NCI-H1694 (cell line): ENCODE measurements at regions not wholly inside any gene's neighbourhood (a gene's known extent, or its start where the extent isn't known, plus 50 kb on each side); places are given as distances from the start of the nearest gene placed in this dataset.
"Not testable (repeated sequence)": the region's sequence is repeated elsewhere in the genome, so short reads cannot be mapped to it uniquely, and the experiment has no call there.

Source experiments
- DNase-seq: peaks from one replicate; lab custom pipeline; 2025; lab: John Stamatoyannopoulos, UW

DNA sequence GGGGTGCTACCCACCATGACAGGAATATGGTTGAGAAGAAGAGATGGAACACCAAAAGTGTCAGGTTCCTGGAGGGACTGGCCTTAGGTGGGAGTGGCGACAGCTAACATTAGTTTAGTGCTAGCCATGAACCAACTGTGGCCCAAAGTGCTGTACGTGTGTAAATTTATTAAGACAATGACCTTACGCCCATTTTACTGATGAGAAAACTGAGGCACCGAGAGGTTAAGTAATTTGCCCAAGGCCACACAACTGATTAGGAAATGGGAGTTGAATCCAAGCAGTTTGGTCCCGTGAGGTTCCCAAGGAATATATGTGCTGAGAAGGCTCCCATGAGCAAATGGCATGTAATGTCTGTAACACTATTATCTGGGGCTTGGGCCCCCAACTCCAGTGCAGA lies 109.5 kb upstream of the SLC1A4 start:
- no peak for DNase-seq

DNA sequence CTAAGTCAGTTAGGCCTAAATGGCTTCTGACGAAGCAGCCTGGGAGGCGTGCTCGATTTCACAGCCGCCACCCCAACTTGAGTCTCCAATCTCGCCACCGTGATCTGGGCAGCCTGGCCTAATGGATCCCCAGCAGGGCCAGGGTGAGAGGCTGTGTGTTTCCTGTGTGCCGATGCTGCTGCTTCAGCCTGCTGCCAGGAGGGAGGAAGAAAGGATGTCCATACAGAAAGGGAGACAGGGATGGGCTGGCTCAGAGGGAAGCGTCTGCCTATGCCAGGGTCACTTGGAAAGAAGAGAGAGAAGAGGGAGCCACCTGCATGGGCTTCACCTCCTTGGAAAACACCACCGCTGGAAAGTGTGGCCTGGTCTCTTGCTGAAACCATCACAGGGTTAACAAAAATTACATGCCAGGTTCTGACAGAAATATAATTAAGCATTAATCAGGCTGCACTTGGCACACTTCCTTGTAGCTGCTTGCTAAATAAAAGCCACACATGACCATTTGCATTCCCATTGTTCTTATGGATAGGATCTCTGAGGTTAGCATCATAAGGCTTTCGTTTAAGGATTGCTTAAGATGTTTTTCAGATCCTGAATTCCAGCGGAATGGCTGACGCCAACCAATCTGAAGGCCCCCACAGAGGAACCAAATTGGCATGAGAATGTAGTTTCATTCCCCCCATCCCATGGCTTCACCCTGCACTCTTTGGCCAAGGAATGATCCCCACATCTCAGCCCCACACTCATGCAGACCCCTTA lies 108.8 kb upstream of the SLC1A4 start:
- no peak for DNase-seq

DNA sequence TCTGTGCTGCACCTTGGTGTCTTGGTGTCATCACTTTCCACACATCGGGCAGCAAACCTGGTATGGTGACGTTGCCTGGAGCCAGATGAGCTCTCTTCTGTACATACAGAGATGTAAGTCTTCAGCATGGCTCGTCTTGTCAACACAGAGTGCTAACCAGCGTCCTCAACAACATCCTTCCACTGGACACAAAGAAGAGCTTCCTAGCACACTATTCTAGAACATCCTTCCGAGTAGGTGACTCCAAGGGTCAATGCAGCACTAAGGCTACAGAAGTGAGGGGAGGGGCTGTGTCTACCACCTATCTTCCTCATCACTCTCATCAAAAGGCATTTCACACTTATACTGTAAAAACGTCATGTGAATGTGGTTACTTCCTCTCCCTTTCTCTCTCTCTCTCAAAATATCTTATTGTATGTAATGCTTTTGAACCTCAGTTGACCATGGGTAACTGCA lies 108.1 kb upstream of the SLC1A4 start:
- no peak for DNase-seq

DNA sequence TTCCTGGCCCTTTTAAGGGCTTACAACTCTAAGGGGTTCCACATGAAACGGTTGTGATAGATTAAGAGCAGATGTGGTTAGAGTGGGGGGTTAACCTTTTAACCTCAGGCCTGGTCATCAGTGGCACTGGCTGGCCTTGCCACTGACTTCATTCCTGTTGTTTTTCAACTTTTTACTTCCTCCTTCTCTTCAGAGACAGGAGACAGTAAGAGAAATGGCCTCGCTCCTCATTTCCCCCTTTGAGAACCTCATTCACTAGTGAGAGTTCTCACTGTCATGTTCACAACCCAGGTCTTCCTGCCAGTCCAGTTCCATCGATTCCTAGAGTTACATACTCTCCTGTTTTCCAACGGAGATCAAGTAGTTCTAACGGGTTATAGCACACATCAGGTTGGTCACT lies 101.6 kb upstream of the SLC1A4 start:
- no peak for DNase-seq

DNA sequence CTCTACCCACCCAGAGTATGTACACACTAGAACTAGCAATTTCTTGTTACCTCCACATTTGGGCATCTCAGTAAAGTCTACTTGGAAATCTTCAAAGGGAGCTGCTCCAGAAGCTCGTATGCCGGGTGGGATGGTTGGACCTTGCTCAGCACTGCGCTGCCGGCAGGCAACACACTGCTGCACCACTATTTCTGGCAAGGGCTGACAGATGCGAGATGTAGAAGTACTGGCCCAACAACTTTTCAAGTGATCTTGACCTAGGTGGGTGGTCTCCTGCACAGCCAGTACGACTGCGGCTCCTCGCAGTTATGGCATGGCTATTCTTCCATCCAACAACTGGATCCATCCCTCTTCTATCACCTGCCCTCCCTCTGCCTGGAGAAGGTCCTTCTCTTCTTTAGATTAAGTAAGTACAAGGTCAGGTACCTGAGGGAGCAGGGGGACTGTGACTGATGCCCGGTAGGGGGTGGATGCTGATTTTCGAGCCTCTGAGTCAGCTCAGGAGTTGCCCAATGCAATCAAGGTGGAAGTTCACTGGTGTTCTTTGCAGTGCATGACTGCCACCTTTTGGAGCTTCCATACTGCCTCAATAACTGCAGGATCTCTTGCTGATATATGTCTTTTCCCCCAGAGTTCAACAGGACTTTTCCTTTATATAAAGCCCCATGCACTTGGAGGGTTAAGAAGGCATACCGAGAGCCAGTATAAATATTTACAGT lies 100.4 kb upstream of the SLC1A4 start:
- no peak for DNase-seq

DNA sequence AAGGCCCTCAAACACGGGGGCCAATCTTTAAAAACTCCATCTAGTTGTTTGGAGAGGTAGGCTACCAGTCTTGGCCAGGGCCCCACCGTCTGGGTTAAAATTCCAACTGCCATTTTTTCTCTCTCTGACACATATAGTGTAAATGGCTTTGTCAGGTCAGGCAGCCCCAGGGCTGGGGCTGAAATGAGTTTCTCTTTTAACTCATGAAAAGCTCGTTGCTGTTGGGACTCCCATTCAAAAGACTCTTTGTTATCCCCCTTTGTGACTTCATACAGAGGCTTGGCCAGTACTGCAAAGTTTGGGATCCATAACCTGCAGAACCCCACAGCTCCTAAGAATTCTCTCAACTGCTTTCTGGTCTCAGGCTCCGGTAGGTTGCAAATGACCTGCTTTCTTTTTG lies 99.4 kb upstream of the SLC1A4 start:
- no peak for DNase-seq

DNA sequence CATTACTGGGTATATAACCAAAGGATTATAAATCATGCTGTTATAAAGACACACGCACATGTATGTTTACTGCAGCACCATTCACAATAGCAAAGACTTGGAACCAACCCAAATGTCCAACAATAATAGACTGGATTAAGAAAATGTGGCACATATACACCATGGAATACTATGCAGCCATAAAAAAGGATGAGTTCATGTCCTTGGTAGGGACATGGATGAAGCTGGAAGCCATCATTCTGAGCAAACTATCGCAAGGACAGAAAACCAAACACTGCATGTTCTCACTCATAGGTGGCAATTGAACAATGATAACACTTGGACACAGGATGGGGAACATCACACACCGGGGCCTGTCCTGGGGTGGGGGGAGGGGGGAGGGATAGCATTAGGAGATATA lies 92.6 kb upstream of the SLC1A4 start:
- not testable (repeated sequence) for DNase-seq

DNA sequence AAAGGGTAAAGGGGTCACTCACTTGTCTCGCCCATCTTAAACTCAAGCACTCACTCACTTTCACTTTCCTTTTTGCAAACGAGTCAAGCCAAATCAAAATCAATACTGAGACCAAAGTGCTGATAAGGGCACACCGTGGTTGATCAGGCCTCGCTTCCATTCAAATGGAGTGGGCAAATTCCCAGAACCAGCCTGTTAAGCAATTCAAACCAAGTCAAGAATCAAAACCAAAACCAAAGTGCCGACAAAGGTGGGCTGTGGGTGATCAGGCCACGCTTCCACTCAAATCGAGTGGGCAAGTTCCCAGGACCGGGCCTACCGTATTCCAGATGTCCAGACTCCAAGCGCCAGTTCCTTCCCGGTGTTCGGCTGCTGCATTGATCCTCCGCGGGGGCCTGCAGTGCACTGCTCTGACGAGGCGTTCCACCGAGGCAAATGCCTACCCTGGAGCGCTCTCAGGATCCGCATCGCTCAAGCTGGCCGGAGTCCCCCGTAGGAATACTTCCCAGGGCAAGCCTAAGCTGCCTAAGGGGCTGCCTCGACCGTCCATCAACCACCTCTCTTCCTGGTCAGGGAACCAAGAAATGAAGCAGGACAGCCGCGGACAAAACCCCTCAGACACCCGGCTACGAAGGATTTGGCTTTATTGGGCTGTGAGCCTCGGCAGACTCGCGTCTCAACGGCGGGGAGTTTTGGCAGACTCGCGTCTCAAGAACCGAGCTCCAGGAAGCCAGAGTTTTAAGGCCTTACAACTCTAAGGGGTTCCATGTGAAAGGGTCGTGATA lies 89.9 kb upstream of the SLC1A4 start:
- no peak for DNase-seq

DNA sequence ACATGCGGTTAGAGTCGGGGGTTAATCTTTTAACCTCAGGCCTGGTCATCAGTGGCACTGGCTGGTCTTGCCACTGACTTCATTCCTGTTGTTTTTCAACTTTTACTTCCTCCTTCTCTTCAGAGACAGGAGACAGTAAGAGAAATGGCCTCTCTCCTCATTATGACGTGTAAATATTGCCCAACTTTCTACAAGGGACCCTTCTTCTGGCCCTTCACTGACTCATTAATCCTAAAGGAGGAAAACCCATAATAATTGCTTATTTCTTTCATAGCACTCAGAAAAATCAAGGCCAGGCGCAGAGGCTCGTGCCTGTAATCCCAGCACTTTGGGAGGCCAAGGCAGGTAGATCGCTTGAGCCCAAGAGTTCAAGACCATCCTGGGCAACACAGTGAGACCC lies 89.3 kb upstream of the SLC1A4 start:
- DNase-seq = not testable (repeated sequence)

DNA sequence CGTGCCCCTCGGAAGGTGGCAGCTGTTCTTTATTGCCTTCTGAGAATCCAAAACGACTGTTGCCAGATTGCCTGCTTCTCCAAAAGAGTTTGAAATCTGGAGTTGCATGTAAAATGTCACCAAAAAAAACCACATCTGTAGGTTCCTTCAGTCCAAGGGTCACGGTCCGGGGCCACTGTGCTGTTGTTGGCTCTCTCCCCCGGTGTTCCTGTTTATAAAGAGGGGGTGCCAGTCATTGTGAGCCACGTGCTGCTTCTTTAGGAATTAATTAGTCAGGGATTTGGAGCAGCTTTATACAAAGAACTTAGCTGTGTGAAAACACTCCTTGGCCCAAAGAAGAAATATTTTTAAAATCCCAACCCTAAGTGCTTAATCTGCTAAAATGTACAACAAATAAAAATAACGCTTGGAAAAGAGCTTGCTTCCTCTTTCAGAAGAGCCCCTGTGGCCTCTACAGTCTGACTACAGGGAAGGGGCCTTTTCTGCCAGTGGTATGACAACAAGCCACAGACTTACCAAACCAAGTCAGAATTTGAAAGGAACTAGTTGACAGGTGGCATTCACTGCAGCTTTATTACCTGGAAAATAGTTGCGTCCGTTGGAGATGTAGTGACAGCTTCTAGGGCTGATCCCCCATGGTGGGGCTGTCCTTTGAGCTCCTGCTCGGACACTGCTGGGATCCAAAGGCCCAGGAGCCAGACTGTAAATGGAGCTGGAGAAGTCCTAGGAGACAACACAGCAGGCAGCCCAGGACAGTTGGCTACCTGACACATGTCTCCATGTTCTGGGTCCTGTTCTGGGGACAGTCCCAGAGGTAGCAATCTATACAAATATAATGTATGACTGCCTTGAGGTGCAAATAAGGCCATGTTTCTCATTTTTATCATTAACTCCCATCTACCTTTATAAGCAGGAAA lies 84.5 kb upstream of the SLC1A4 start:
- no peak for DNase-seq

DNA sequence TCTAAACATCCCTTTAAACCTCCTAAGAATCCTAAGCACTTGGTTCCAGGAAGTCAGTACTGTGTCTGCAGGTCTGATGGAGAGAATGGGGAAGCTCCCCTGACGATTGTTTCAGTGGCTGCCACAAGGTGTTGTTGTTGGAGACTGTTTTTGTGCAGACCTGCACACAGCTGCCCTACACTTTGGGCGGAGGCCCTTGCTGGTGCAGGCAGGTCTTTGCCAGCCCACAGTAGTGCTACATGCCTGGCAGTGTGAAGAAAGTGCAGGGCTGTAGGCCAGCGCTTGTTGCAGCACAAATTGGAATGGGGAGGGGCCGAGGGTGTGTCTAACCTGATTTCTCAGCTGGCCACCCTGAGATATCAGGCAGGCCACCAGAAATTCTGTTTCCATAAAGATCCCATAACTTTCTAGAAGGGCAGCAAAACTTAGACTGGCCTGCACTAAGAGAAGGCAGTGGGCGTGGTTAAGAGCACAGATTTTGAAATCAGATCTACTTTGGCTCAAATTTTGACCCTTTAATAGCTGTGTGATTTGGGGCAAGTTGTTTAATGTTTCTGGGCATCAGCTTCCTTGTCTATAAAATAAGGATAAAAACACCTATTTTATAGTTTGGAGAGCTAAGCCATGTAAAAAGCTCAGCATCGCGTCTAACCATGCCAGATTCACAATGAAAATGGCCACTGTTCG lies 83.7 kb upstream of the SLC1A4 start:
- DNase-seq = no peak

DNA sequence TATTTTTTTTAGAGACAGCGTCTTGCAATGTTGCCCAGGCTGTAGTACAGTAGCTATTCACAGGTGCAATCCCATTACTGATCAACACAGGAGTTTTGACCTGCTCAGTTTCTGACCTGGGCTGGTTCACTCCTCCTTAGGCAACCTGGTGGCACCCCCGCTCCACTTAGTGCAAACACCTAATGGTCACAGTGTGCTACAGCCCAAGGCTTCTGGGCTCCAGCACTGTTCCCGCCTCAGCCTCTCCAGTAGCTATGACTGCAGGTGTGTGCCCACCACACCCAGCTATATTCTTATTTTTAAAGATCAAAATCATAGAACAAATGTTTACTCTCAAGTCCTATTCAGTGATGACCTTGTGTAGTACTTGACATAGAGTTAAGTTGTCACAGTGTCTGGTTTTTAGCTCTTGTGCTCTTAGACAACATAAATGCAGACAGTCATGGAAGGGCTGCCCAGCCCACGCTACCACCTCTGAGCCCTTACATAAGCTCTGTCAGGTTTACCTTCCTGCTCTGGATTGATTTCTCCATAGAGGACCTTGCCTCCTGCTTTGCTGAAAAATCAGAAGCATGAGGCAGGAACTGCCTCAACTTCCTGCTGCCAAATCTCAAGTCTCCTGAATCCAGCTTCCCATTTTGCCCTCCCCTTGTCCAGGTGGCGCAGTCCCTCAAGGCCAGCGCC lies 82.2 kb upstream of the SLC1A4 start:
- no peak for DNase-seq

DNA sequence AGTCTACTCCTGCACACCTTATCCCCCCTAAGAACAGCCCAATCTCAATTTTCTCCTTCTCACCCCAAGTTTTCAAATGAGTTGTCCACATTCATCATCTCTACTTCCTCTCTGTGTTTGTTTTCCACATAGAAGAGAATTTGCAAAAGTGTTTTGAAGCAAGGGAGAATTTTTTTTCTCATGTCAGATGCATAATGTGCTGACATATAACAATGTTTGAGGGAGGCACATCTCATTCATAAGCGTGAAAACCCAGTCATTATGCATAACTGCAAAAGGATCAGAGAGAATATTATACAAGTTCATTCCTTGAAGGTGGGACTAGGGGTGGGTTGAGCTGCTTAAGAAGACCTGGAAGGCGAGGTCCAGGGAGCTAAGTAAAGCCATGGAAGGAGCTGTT lies 80.8 kb upstream of the SLC1A4 start:
- DNase-seq = no peak

DNA sequence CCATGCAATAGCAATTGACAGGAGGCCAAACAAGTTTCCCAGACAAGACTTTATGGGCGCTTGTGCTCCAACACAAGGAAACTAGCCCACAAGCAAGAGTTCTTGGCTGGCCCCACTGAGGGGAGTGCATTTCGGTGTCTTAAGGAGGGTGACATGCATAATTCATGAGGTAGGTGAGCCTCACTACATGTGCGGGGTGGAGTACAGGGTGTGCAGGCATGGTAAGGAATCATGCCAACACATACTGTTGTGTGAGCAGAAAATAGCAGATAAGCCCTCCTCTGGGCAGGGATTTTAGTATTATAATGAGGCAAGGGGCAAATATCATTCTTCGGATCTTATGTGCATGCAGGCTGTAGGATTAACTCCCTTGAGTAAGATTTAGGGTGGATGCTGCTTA lies 78.7 kb upstream of the SLC1A4 start:
- DNase-seq = no peak

DNA sequence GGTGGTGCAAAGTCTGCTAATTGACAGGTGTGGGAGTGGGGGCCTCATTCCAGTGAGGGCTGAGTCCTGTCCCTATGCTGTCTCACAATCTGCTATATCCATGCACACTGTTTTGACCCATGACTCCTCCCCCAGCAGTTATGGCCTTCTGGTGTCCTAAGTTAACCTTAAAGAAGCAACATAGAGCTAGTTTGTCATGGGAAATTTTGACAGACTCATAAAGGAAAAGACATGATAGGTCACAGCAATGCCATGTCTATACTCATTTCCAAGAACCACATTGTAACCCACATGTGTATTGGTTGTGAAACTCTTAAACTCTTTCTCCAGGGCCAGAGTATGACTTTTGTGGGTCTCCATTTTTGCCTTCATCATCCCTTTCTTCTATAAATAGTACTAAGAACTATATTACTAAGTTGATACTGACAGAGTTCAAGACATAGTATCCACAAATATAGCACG lies 78.2 kb upstream of the SLC1A4 start:
- no peak for DNase-seq

DNA sequence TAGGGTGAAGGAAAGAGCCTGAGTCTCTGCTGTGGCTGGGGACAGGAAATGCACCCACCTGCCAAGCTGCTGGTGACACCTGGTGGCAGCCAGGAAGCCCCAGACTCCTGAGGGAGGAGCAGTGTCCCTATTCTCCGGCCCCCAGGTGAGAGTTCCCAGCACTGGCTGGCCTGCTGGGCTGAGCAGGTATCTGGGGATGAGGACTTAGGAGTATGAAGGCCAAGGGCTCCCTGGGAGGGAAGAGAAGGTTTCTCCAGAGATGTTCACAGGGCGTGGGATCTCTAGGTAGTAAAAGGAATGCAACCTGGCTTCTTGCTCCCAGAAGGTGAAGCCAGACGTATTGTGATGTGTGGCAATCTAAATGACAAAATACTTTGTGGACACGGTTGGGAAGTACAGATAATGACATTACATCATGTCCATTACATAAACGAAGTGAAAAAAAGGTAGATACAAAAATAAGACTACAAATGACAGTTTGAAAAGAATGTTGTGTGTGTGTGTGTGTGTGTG lies 75.8 kb upstream of the SLC1A4 start:
- no peak for DNase-seq

DNA sequence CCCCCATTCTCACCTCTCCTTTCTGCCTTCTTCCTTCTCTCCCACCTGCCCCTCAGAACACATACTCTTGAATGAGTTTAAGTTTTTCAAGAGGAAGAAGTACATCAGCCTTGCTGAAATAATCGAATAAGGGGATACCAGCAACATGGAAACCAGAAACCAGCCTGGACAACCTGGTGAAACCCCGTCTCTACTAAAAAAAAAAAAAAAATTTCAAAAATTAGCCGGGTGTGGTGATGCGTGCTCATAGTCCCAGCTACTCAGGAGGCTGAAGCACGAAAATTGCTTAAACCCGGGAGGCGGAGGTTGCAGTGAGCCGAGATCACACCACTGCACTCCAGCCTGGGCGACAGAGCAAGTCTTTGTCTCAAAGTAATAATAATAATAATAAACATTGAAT lies 75.0 kb upstream of the SLC1A4 start:
- no peak for DNase-seq

DNA sequence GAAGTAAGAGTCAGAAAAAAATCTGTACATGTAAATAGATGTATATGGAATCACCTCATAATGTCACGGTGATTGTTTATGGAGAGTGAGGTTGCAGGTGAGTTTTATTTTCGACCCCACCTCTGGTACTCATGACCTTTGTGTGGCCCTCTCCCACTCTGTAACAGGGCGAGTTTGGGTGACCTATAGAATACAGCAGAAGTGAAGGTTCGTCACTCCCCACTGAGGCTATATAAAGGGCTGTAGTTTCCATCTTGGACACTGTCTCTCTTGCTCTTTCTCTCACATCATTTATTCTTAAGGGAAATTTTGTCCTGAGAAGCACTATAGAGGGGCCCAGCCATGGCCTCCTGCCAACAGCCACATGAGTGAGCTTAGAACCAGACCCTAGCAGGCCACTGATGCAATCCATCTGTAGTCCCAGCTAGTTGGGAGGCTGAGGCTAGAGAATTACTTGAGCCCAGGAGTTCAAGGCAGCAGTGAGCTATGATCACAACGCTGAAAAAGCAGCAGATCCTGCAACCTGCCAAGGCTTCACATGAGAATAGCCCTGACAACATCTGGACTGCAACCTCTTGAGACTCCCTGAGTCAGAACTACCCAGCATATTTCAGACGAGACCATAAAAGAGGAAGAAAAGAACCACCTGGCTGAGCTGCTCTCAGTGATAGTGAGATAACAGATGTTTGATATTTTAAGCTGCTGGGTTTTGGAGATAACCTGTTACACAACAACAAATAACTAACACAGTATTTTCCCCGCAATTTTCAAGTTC lies 74.3 kb upstream of the SLC1A4 start:
- no peak for DNase-seq

DNA sequence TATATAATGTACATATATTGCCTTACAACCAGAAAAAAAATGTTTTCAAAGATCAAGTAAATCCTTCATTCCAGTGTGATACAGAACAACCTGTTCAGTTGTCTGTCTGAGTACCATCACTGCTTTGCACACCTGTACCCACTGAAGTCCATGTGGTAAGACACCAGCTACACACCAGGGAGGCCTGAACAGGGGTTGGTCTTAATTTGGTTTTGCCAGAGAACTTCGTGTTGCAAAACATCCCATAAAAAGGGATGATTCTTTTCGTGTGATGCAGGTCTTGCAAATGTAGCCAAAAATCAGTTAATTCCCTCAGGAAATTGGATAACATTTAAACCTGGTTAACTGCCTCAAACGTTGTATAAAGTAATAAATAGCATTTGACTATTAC lies 73.7 kb upstream of the SLC1A4 start:
- no peak for DNase-seq
